Astrocyte of the cerebellum (primary cell): ENCODE measurements at regions not wholly inside any gene's neighbourhood (a gene's known extent, or its start where the extent isn't known, plus 50 kb on each side); places are given as distances from the start of the nearest gene placed in this dataset.

Experiments used
- DNase-seq: peaks from one replicate; pipeline ENCODE4 v3.0.0-alpha.2; 2011; ENCODE audit warnings: low read depth
- H3K4me3 ChIP-seq: 2 replicates; pipeline ENCODE4 v1.5.1; 2011; ENCODE audit warnings: mild to moderate bottlenecking, low read depth, low read length, moderate library complexity
- CTCF ChIP-seq: IDR thresholded peaks from 2 replicates; pipeline ENCODE4 v1.5.1; 2012; ENCODE audit warnings: low read length, low read depth, moderate library complexity, mild to moderate bottlenecking; ENCODE audit errors: missing control alignments
- in situ Hi-C: cut with HindIII; loops from 2 replicates; pipeline ENCODE4 v1.10.0; 2017; ENCODE audit warnings: low sequenced_read_pairs

DNA sequence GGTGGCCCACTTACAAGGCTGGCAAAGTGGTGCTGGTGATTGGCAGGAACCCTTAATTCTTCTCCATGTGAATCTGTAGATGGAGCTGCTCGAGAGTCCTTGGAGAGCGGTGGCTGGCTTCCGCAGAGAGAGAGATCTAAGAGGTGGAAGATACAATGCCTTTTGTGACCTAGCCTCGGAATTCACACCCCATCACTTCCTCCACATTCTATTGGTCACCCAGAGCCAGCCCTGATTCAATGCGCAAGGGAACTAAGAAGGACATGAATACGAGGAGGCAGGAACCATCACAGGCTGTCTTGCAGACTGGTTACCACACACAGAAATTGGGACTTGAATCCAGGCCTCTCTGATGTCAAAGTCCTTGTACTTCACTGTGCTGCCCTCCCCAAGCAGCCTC is 128.9 kb upstream of the PROKR2 start:
- DNase-seq: no peak
- TF ChIP-seq CTCF: no peak
- H3K4me3 ChIP-seq: no peak overlapping the region
- in situ Hi-C loops: loop anchor here (10.0 kb wide), 1 partner anchor 241 kb away; no protein-coding TSS in a partner anchor

- in situ Hi-C loops: loop anchor here (10.0 kb wide), 1 partner anchor 237 kb away; no protein-coding TSS in a partner anchor
- no peak overlapping the region for H3K4me3 ChIP-seq
- DNase-seq: no peak
- no peak for TF ChIP-seq CTCF
Measured at GRCh38 chr20:5442101-5442500, 125.3 kb upstream of the PROKR2 start.

DNA sequence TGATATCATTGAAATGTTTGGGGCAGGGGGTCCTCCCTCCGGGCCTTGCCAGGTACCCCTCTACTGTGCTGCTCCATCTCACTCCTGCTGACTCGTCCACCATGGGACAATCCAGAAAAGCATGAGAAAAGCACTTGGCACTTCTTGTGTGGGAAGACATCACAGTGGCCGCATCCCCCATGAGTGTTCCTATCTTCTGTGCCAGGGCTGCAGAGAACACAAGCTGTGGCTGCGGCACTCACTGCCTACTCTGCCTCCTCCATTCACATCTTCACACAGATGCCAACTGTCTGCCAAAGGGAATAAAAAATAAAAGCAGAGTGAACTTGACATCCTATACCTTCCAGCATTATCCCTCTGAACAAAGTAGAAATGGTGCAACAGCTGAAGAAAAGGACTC is 117.4 kb upstream of the PROKR2 start:
- in situ Hi-C loops: no loop called here
- no peak for DNase-seq
- no peak overlapping the region for H3K4me3 ChIP-seq
- no peak for TF ChIP-seq CTCF

DNA sequence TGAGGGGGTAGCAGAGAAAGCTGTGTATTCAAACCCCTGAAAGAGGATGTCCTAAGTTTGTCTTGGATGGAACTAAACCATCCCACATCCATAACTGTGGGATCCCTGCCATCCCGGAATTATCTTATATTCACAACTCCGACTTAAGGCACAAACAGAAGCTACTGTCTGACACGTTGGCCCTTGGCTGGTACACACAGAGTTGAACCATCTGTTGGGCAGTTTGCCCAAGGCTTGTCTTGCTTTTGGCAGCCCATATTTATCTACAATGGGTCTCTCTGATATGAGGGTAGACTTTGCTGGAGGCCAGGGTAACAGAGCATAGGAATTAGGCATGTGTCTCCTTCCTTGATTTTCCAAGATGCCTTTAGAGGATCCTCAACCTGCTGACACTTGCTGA is 116.6 kb upstream of the PROKR2 start:
- in situ Hi-C loops: no loop called here
- no peak for DNase-seq
- TF ChIP-seq CTCF: no peak
- H3K4me3 ChIP-seq: no peak overlapping the region

DNA sequence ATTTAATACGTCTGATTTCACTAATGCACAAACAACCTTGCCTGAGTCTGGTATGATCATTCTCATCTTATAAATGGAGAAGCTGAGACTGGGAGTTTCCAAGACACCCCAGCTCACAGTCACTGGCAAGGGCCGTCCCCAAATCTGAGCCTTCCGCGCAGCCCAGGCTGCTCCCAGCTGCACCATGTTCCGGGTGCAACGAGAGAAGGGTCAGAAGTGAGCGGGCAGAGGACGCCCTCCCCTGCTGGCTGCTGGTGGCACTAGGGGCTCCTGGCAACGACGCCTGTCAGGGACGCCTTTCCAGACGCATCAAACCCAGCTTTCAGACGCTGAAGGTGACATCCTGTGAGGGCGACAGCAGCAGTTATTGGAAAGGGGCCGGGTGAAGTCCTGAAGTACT is 115.3 kb upstream of the PROKR2 start:
- no peak for TF ChIP-seq CTCF
- in situ Hi-C loops: no loop called here
- H3K4me3 ChIP-seq: no peak overlapping the region
- no peak for DNase-seq

GRCh38 chr20:5430670-5431069 is 113.9 kb upstream of the PROKR2 start:
- DNase-seq: no peak
- TF ChIP-seq CTCF: no peak
- in situ Hi-C loops: no loop called here
- H3K4me3 ChIP-seq: no peak overlapping the region

DNA sequence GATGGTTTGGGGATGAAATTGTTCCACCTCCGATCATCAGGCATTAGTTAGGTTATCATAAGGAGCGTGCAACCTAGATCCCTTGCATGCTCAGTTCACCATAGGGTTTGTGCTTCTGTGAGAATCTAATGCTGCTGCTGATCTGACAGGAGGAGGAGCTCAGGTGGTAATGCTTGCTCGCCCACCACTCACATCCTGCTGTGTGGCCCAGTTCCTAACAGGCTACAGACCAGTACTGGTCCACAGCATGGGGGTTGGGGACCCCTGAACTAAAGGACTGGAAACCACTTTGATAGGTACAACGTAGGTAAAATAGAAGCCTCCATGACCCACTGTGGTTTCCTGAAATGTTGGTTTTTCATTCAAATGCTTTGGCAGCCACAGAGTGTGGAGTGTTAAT is 109.3 kb upstream of the PROKR2 start:
- in situ Hi-C loops: no loop called here
- no peak for DNase-seq
- H3K4me3 ChIP-seq: no peak overlapping the region
- TF ChIP-seq CTCF: no peak
